Gastroesophageal sphincter (tissue), 4 donors: ENCODE measurements at regions not wholly inside any gene's neighbourhood (a gene's known extent, or its start where the extent isn't known, plus 50 kb on each side); places are given as distances from the start of the nearest gene placed in this dataset.

Experiments
- ATAC-seq: fragments of 150-250 bp; one replicate; pipeline ENCODE4 v1.9.1; 2016; ENCODE audit warnings: mild to moderate bottlenecking, moderate library complexity
- H3K27ac ChIP-seq, 4 donors: fragments of 200-600 bp; sonication (generic) in 3 of 4; 1 replicate in 3 of 4; 2 replicates in 1 of 4; pipeline ENCODE4 v1.5.1; 2016 to 2019
- H3K27me3 ChIP-seq: fragments of 200-600 bp; sonication (generic); one replicate; pipeline ENCODE4 v1.5.1; 2019
- H3K36me3 ChIP-seq, 2 donors: fragments of 200-600 bp; sonication (generic); one replicate each; pipeline ENCODE4 v1.5.1; 2019; ENCODE audit warnings: control low read depth in 1 of 2
- H3K4me1 ChIP-seq, 3 donors: fragments of 200-600 bp; sonication (generic); 1 replicate in 2 of 3; 2 replicates in 1 of 3; pipeline ENCODE4 v1.5.1; 2016 to 2019; ENCODE audit warnings: control low read depth in 2 of 3
- H3K4me3 ChIP-seq, 2 donors: fragments of 200-600 bp; sonication (generic); one replicate each; pipeline ENCODE4 v1.5.1; 2019; ENCODE audit warnings: mild to moderate bottlenecking in 1 of 2, moderate library complexity in 1 of 2
- H3K9me3 ChIP-seq, 3 donors: fragments of 200-600 bp; sonication (generic); one replicate each; pipeline ENCODE4 v1.5.1; 2017 to 2019; ENCODE audit warnings: control low read depth in 2 of 3
- EP300 ChIP-seq: sonication (generic); formaldehyde crosslinking; IDR thresholded peaks from one replicate; pipeline ENCODE4 v1.6.1; 2017; ENCODE audit warnings: antibody characterized with exemption, mild to moderate bottlenecking
- POLR2A ChIP-seq, 2 donors: fragments of 450-650 bp; IDR thresholded peaks; one replicate each; pipeline ENCODE4 v1.6.1; 2017; ENCODE audit warnings: antibody characterized with exemption in 2 of 2, mild to moderate bottlenecking in 2 of 2, moderate library complexity in 1 of 2
- POLR2AphosphoS5 ChIP-seq: sonication (generic); formaldehyde crosslinking; IDR thresholded peaks from one replicate; pipeline ENCODE4 v1.6.1; 2017; ENCODE audit warnings: antibody characterized with exemption
- WGBS, 2 donors: methylation state at CpG; one replicate each; pipeline ENCODE4 v1.1.5; 2018; ENCODE audit warnings: low coverage in 1 of 2; 5-methylcytosine and 5-hydroxymethylcytosine counted together
- TF ChIP-seq, protein P1 (sequence below), 4 experiments: fragments of 200-600 bp in 2 of 4; fragments of 450-650 bp in 2 of 4; sonication (generic) in 1 of 4; IDR thresholded peaks; one replicate each; pipeline ENCODE4 v1.5.1; 2017 to 2019; ENCODE audit warnings: antibody characterized with exemption in 4 of 4, mild to moderate bottlenecking in 2 of 4, moderate library complexity in 2 of 4

DNA sequence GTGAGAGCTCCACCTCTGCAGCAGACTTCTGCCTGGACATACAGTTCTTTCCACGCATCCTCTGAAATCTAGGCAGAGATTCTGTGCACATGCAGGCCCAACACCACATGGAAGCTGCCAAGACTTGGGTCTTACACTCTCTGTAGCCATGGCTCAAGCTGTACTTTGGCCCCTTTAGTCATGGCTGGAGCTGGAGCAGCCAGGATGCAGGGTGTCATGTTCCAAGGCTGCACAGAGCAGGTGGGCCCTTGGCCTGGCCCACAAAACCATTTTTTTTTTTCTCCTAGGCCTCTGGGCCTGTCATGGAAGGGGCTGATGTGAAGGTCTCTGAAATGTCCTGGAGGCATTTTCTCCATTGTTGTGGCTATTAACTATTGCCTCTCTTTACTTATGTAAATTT lies 990.5 kb upstream of the ADGRL3 start:
- no CpG with 5 or more reads among the region's 1 CpG for WGBS, 2 donors
- Histone ChIP-seq H3K4me3 (no peak overlapping the region), H3K4me1 (no peaks in the 10 kb centered on the region), H3K36me3 (no peaks in the 10 kb centered on the region), H3K9me3 (peaks cover 0 to 4% (median 0%) of the 10 kb centered on the region in 3 donors), H3K27me3 (no peaks in the 10 kb centered on the region), H3K27ac (no peak overlapping the region)
- TF ChIP-seq POLR2AphosphoS5 (no peak), POLR2A (IDR thresholded peaks at IDR 0.05) (no peak), EP300 (no peak)
- TF ChIP-seq, protein P1, sequence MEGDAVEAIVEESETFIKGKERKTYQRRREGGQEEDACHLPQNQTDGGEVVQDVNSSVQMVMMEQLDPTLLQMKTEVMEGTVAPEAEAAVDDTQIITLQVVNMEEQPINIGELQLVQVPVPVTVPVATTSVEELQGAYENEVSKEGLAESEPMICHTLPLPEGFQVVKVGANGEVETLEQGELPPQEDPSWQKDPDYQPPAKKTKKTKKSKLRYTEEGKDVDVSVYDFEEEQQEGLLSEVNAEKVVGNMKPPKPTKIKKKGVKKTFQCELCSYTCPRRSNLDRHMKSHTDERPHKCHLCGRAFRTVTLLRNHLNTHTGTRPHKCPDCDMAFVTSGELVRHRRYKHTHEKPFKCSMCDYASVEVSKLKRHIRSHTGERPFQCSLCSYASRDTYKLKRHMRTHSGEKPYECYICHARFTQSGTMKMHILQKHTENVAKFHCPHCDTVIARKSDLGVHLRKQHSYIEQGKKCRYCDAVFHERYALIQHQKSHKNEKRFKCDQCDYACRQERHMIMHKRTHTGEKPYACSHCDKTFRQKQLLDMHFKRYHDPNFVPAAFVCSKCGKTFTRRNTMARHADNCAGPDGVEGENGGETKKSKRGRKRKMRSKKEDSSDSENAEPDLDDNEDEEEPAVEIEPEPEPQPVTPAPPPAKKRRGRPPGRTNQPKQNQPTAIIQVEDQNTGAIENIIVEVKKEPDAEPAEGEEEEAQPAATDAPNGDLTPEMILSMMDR (IDR thresholded peaks at IDR 0.05) = no peak
- ATAC-seq = no peak

DNA sequence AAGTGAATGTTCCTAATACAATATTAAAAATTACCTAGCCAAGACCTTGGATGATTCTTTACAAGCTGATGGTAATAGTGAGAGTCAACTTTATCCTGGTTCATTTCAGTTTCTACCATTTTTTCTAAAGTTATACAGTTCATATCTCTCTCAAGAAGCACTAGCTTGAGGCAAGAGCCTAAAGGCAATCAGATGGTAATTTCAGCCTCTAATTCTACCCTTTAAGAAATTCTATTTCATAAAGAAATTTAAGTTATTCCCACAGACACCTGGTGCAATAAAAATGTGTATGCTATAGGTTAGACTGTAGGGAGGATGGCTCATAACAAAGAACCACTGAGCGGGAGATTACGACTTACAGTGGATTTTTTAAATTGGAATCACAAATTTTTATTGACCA lies 984.2 kb upstream of the ADGRL3 start:
- WGBS, 2 donors = 100% methylated on average over 2 of the region's 2 CpGs
- no peak overlapping the region for H3K4me3 ChIP-seq
- TF ChIP-seq EP300 (no peak), POLR2A (IDR thresholded peaks at IDR 0.05) (no peak), POLR2AphosphoS5 (no peak)
- TF ChIP-seq, protein P1 (IDR thresholded peaks at IDR 0.05) = no peak
- no peaks in the 10 kb centered on the region for H3K4me1 ChIP-seq
- no peak for ATAC-seq
- no peak overlapping the region for H3K27ac ChIP-seq
- no peaks in the 10 kb centered on the region for H3K9me3 ChIP-seq
- H3K36me3 ChIP-seq = no peaks in the 10 kb centered on the region
- H3K27me3 ChIP-seq = no peaks in the 10 kb centered on the region

DNA sequence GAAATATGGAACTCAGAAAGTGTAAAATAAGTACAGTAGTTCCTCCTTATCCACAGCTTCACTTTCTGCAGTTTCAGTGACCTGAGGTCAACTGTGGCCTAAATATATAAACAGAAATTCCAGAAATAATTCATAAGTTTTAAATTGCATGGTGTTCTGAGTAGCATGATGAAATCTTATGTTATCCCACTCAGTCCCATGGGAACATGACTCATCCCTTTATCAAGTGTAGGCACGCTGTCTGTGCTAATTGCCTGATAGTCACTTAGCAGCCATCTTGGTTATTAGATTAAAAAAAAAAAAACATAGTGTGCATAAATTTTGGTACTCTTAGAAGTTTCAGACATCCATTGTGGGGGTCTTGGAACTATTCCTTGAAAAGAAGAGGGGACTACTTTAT lies 983.4 kb upstream of the ADGRL3 start:
- WGBS, 2 donors = 30 to 40% methylated on average over 1 of the region's 1 CpG
- ATAC-seq = no peak
- Histone ChIP-seq H3K4me3 (no peak overlapping the region), H3K4me1 (no peaks in the 10 kb centered on the region), H3K9me3 (no peaks in the 10 kb centered on the region), H3K27me3 (no peaks in the 10 kb centered on the region), H3K27ac (no peak overlapping the region), H3K36me3 (no peaks in the 10 kb centered on the region)
- TF ChIP-seq POLR2A (IDR thresholded peaks at IDR 0.05) (no peak), EP300 (no peak), POLR2AphosphoS5 (no peak)
- TF ChIP-seq, protein P1 (IDR thresholded peaks at IDR 0.05) = no peak

DNA sequence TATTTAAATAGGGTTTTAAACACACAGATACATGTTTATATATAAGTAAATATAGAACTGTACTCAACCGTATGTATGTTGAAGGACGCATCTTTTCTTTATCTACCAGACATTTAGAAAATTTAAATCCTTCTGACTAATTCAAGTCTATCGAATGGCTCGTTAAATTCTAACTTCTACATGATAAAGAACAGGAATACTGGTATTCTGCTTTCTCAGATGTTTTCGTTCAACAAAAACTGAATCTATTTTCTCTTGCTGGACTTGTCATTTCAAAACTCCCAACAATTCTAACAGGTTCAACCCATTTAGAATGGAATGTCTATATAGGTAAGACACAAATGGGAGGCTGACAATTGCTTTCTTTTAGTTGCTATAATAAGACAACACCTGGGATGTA lies 978.3 kb upstream of the ADGRL3 start:
- H3K27me3 ChIP-seq = no peaks in the 10 kb centered on the region
- H3K36me3 ChIP-seq = no peaks in the 10 kb centered on the region
- H3K27ac ChIP-seq = no peak overlapping the region
- TF ChIP-seq EP300 (no peak), POLR2AphosphoS5 (no peak), POLR2A (IDR thresholded peaks at IDR 0.05) (no peak)
- TF ChIP-seq, protein P1 (IDR thresholded peaks at IDR 0.05) = no peak
- ATAC-seq = no peak
- 90 to 95% methylated on average over 5 of the region's 5 CpGs for WGBS, 2 donors
- no peak overlapping the region for H3K4me3 ChIP-seq
- H3K4me1 ChIP-seq = no peaks in the 10 kb centered on the region
- no peaks in the 10 kb centered on the region for H3K9me3 ChIP-seq

DNA sequence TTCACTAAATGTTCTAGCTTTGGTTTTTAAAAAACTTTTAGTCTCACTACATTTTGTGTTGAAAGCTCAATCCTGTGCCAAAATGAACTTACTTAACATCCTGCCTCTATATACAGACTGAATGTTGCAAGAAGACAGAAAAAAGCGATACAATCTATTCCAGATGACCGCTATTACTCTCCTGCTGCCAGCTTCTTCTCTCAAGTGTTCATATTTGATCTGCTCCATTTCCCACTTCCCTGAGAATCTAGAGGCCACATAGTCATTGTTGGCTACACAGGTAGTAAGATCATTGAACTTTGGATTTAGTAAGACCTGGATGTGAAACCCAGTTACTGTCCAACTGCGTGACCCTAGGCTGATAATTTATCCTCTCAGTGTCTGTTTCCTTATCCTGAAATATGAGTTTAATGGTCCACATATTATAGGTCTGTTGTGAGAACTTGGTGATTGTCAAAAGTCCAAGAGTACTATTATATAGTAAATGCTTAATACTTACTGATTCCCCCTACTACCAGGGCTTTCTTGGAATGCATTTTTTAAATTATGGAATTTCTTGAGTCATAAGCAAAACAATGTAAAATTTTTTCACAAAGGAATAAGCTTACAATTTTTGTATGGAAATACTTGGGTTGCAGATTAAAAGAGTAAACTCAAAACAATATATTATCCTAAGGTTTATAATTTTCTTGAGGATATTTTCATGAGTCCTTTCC lies 976.8 kb upstream of the ADGRL3 start:
- 52 to 58% methylated on average over 3 of the region's 3 CpGs for WGBS, 2 donors
- no peaks in the 10 kb centered on the region for H3K36me3 ChIP-seq
- H3K9me3 ChIP-seq = no peaks in the 10 kb centered on the region
- no peak for ATAC-seq
- TF ChIP-seq, protein P1 (IDR thresholded peaks at IDR 0.05) = no peak
- TF ChIP-seq EP300 (no peak), POLR2A (IDR thresholded peaks at IDR 0.05) (no peak), POLR2AphosphoS5 (no peak)
- H3K4me3 ChIP-seq = no peak overlapping the region
- H3K27ac ChIP-seq = no peak overlapping the region
- no peaks in the 10 kb centered on the region for H3K27me3 ChIP-seq
- no peaks in the 10 kb centered on the region for H3K4me1 ChIP-seq
